G401 (cell line): ENCODE measurements at regions not wholly inside any gene's neighbourhood (a gene's known extent, or its start where the extent isn't known, plus 50 kb on each side); places are given as distances from the start of the nearest gene placed in this dataset.

ENCODE experiments used
- DNase-seq: peaks from one replicate; pipeline ENCODE4 v3.0.0-alpha.2; 2015; ENCODE audit warnings: low spot score
- in situ Hi-C: cut with HindIII; loops from 2 replicates; pipeline ENCODE4 v1.10.0; 2016; ENCODE audit warnings: low sequenced_read_pairs, mixed read lengths

DNA sequence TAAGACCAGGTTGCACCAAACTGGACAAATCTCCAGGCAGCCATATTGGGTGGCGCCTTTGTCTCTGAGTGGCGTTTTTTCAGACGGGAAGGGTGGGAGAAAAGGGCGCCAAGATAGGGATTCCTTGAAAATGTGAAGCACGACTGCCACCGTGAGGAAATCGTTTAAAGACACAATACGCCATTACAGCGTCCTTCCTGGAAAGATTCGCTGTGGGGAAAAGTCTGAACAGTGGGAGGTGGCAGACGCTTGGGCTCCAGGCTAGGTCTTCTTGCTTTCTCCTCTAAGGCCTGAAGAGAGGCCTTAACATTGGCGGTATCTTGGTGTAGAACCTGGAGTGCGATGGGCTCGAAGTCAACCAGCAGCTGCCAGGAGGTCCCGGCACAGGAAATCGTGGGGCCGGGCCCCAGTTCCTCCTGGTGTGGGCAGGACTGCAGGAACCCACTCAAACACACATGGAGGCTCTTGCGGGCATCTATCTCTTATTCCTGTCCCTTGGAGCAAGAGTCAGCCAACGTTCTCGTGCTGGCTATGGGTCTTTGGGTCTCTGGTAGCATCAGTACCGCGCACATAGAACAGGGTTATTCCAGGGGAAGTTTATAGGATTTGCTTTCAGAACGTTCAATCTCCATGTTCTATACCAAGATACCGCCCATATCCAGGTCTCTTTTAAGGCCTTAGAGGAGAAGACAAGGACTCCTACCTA is 208.8 kb downstream of the OR13H1 start:
- peak; percentile 45 for DNase-seq
- in situ Hi-C loops = no loop called here

DNA sequence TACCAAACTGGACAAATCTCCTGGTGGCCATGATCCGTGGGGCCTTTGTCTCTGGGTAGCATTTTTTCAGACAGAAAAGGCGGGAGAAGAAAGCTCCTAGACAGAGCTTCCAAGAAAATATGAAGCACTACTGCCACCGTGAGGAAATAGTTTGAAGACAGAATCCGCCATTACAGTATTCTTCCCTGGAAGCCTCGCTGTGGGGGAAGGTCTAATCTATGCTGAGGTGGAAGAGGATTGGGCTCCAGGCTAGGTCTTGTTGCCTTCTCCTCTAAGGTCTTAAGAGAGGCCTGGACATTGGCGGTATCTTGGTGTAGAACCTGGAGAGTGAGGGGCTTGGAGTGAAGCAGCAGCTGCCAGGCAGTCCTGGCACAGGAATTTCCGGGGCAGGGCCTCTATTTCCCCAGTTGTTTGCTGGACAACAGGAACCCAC is 218.9 kb downstream of the OR13H1 start:
- in situ Hi-C loops = no loop called here
- DNase-seq = peak; percentile 28

- in situ Hi-C loops = no loop called here
- peak; percentile 12 for DNase-seq
Observed at GRCh38 chrX:131763674-131764073, 219.8 kb downstream of the OR13H1 start.

DNA sequence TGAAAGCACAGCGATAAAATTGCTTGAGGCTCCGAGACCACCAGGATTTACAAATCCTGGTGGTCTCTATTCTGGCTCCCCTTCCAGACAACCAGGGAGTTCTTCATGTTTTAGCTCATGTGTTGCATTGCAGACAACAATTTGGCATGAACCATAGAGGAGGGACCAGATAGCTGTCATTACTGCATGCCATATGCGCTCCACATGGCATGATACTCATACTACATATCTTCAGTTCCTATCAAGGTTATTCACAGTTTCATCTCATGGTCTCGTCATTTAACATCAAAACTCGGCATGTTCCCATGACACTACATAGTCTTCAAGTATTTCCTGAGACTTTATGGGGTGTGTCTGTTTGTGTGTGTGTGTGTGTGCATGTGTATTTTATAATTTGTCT is 220.3 kb downstream of the OR13H1 start:
- in situ Hi-C loops = no loop called here
- DNase-seq = no peak

- in situ Hi-C loops = no loop called here
- no peak for DNase-seq
Observed at GRCh38 chrX:131778269-131779218, 234.7 kb downstream of the OR13H1 start.

DNA sequence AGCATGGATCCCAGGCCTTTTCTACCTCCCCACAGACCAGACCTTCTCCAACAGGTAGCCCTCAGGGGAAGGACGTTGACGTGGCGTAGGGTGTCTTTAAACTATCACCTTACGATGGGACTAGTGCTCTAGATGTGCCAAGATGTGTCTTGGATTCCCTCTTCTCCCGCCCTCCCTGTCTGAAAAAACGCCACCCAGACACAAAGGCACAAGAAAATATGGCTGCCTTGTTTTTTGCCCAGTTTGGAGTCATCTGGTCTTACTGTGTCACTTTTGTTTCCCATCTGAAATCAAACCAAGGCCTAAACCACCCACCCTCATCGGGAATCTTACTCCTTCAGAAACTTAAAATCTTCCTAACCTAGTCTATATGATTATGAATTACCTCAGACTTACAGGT is 235.4 kb downstream of the OR13H1 start:
- no peak for DNase-seq
- in situ Hi-C loops = no loop called here

DNA sequence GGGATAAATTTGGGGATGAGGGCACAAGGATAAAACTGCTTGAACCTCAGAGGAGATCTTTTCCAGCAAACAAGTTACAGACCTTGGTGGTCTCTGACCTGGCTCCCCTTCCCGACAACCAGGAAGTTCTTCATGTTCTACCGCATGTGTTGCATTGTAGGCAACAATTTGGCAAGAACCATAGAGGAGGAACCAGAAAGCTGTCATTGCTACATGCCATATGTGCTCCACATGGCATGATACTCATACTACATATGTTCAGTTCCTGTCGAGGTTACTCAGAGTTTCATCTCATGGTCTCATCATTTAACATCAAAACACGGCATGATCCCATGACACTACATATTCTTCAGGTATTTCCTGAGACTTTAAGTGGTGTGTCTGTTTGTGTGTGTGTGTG is 235.9 kb downstream of the OR13H1 start:
- in situ Hi-C loops = no loop called here
- no peak for DNase-seq

- no peak for DNase-seq
- in situ Hi-C loops = no loop called here
Observed at GRCh38 chrX:131782646-131783045, 238.8 kb downstream of the OR13H1 start.

DNA sequence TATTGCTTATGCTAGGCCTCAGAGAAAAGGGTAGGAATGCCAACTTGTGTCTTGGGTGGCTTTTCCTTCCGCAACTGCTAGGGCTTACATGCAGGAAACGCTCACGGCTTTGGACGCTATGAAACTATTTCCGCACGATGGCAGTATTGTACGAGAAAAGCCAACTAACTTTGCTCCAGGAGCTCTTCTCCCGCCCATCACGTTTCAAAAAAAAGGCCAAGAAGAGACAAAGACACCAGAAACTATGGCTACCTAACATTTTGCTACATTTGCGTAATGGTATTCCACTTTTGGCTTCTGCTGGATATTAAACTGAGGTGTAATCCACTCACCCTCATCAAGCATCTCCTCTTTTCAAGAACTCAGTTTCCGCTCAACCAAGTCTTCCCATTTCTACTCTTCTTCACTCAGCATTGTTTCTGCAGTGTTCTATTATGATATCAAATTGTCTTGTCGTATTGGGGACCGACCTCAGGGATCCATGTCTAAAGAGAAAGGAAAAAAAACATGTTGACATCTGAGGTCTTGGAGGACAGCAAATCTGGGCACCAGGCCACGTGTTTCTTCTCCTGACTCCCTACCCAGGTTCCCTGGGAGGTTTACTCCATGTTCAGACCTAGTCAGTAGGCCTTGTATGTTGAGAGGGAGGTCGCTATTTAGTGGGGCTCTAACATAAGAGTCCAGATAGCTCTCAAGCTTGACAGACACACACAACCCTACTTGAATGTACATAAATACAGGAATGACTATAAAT is 239.4 kb upstream of the STK26 start:
- in situ Hi-C loops = no loop called here

GRCh38 chrX:131789664-131790063 is 233.4 kb upstream of the STK26 start:
- in situ Hi-C loops = no loop called here

More for the DNA sequence above, 239.4 kb upstream of the STK26 start:
- no peak for DNase-seq

DNA sequence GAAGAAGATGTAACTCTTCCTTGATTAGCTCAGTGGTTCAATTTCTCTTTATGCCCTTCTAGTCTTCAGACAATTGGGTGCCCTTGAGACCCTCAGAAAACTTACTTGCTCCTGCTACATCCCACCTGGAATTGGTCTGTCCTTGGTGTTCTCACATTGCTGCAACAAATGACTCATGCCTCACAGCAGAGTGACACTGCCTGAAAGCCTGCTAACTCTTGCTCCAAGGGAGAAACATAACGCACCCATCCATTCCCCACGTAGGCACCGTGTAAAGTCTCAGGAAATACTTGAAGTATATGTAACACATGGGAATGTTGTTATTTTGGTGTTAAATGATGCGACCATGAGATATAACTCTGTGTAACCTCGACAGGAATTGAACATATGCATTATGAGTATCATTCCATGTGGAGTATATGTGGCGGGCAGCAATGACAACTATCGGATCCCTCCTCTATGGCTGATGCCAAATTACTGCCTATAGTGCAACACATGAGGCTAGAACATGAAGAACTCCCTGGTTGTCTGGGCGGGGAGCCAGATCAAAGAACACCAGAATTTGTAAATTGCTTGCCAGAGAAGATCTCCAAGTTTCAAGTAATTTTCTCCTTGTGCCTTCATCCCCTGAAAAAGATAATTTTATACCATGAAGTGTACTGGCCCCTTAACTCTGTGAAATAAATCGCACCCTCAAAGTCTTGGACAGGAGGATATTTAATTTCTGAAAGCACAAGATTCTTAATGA is 231.3 kb upstream of the STK26 start:
- DNase-seq = no peak
- in situ Hi-C loops = no loop called here

More at GRCh38 chrX:131789664-131790063, 233.4 kb upstream of the STK26 start:
- no peak for DNase-seq

DNA sequence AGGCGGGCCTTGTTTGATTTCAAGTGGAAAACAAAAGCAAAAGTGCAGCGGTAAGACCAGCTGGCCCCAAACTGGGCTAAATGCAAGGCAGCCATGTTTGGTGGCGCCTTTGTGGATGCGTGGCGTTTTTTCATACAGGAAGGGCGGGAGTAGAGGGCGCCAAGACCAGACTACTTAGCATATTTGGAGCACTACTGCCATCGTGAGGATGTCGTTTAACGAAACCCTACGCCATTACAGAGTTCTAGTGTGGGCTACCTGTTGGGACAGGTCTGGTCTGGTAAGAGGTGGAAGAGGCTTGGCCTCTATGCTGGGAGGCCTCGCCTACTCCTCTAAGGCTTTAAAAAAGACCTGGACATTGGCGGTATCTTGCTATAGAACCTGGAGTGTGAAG is 230.7 kb upstream of the STK26 start:
- peak; percentile 32 for DNase-seq
- in situ Hi-C loops = no loop called here

GRCh38 chrX:131792789-131793462 is 230.2 kb upstream of the STK26 start:
- DNase-seq = peak; percentile 49
- in situ Hi-C loops = no loop called here

DNA sequence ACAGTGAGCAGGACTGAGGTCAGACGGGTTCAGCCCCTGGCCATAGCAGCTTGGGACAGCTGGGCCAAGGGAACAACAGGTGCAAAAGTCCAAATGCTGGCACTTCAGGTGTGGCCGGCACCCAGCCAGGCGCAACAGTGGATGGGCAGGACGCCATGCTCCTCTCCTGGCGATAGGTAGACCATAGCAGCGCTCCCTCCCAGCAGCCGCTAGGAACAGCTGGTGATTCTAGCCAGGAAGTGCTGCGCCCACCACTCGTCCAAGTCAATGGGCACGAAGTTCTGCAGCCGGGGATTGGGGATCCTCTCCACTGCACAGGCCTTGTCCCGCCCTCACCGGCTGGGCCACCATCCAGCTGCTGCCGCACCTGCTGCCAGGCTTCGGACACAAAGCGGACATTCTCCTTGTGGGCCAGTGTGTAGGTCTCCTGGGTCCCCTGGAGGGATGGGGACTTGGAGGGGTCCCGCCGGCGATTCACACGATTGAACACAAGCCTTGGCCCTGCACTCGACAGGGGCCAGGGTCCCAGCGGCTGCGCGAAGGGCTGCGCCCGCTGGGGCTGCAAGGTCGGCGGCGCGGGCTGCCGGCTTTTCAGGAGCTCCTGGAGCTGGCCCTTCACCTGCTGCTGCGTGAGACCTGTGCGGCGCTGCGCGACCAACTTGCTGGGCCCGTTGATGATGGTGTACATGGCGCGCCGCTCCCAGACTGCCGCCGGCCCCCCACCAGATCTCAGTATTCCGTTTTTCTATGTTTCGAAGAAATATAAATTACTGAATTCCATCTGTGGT is 227.5 kb upstream of the STK26 start:
- in situ Hi-C loops = no loop called here
- DNase-seq = no peak

DNA sequence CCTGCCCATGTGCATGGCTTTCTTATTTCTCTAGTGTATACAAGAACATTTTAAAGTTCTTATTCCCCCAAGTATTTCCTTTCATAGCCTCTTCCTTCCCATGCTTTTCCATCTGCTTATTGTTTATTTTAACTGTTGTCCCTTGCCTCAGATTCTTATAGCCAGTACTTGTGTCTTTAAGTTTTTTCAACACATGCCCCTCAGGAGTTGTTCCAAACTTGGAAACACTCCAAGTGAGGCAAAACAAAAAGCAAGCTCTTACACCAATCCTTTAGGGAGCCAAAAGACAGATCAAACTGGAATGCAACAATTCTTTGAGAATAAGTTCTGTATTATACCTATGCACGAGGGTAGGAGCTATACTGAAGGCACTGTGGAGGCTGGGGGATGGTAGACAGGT is 222.0 kb upstream of the STK26 start:
- in situ Hi-C loops = no loop called here
- no peak for DNase-seq

DNA sequence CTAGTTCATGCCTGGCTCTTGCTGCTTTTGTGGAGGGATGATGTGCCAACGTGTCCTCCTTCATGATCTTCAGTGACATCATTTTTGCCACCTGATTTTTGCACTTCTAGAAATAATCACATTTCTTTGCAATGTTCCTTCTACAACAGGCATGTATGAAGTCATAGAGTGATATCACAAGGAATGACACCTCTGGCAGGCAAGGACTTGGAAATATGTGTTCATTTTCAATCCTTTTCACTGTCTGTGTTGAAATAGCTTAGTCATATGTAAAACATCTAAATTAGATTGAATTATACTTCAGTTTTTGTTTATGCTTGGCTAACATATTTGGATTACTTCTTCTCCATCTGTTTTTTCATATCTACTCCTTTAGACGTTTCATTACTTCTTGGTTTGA is 221.2 kb upstream of the STK26 start:
- in situ Hi-C loops = no loop called here
- no peak for DNase-seq

GRCh38 chrX:131802836-131803626 is 220.1 kb upstream of the STK26 start:
- in situ Hi-C loops = no loop called here
- no peak for DNase-seq
